GM19043 (cell line): ENCODE measurements at regions not wholly inside any gene's neighbourhood (a gene's known extent, or its start where the extent isn't known, plus 50 kb on each side); places are given as distances from the start of the nearest gene placed in this dataset.
A peak's percentile ranks its signal among the peaks of the same experiment; 100 is the strongest.
"Not testable (repeated sequence)": the region's sequence is repeated elsewhere in the genome, so short reads cannot be mapped to it uniquely, and the experiment has no call there.

Source experiments
- ATAC-seq: cut with Tn5 transposase; IDR thresholded peaks from one replicate; pipeline ENCODE4 v1.9.1; 2021; ENCODE audit warnings: low read depth; ENCODE audit not compliant: unreplicated experiment

- no peak for ATAC-seq
Measured at GRCh38 chr13:40368127-40368891, 298.1 kb downstream of the FOXO1 start.

GRCh38 chr13:40370661-40371060 is 295.8 kb downstream of the FOXO1 start:
- no peak for ATAC-seq

GRCh38 chr13:40371531-40372125 is 294.8 kb downstream of the FOXO1 start:
- no peak for ATAC-seq

- ATAC-seq, result not testable (repeated sequence)
Measured at GRCh38 chr13:40373608-40374007, 292.8 kb downstream of the FOXO1 start.

- ATAC-seq, result no peak
Measured at GRCh38 chr13:40375489-40376171, 290.8 kb downstream of the FOXO1 start.

- ATAC-seq, result no peak
Measured at GRCh38 chr13:40376296-40376849, 290.1 kb downstream of the FOXO1 start.

GRCh38 chr13:40376867-40377535 is 289.4 kb downstream of the FOXO1 start:
- ATAC-seq, result no peak

GRCh38 chr13:40377783-40378182 is 288.7 kb downstream of the FOXO1 start:
- ATAC-seq, result no peak

- ATAC-seq, result no peak
Measured at GRCh38 chr13:40379196-40379595, 287.2 kb downstream of the FOXO1 start.

- no peak for ATAC-seq
Measured at GRCh38 chr13:40379794-40380578, 286.5 kb downstream of the FOXO1 start.

GRCh38 chr13:40381935-40382764 is 284.3 kb downstream of the FOXO1 start:
- ATAC-seq, result no peak

- no peak for ATAC-seq
Measured at GRCh38 chr13:40383132-40383531, 283.3 kb downstream of the FOXO1 start.

- ATAC-seq, result no peak
Measured at GRCh38 chr13:40383885-40384284, 282.6 kb downstream of the FOXO1 start.

- ATAC-seq, result no peak
Measured at GRCh38 chr13:40384976-40385857, 281.2 kb downstream of the FOXO1 start.

- no peak for ATAC-seq
Measured at GRCh38 chr13:40385858-40386180, 280.6 kb downstream of the FOXO1 start.

- no peak for ATAC-seq
Measured at GRCh38 chr13:40386586-40386985, 279.9 kb downstream of the FOXO1 start.

GRCh38 chr13:40387775-40388174 is 278.7 kb downstream of the FOXO1 start:
- ATAC-seq, result no peak

GRCh38 chr13:40388617-40389016 is 277.8 kb downstream of the FOXO1 start:
- peak; percentile 99 for ATAC-seq
